ENCODE measurements at regions not wholly inside any gene's neighbourhood (a gene's known extent, or its start where the extent isn't known, plus 50 kb on each side); places are given as distances from the start of the nearest gene placed in this dataset.

DNA sequence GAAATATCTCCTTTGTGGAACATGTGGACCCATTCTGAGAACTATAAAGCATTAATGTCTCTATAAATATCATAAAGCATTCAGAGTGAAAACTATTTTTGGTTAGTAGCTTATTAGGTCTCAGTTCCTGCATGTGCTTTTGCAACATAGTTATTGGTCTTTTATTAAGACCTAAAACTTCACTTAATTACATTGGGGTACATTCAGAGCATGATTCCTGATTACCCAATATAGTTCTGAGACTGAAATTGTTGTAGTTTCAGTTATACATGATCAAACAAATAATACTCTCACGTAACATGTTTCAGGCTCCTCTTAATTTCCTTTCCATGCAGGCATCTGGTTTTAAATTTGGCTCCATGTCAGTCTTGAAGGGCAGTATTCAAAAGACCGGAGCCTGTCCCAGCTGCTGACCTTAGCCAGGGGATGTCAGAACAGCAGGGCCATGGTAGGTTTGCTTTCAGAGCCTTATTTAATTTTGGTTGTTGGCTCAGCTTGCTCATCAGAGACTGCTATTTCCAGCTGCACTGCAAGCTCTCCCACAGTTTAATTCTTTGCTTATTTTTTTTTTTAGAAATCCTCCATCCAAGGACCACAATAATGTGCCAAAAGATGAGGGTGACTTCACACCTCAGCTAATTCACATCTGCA lies 447.8 kb upstream of the FZD8 start:
- FAIRE-seq (no peak), DNase-seq (ENCODE audit: insufficient read length, low spot score) (no peak)
- TF ChIP-seq PAX5 (IDR thresholded peaks at IDR 0.05; ENCODE audit: insufficient read depth, low read length, severe bottlenecking) (no peak), TAF1 (IDR thresholded peaks at IDR 0.05; ENCODE audit: low read depth, low read length) (no peak), POLR2A (IDR thresholded peaks at IDR 0.05; ENCODE audit: low read depth, low read length) (no peak), SPI1 (IDR thresholded peaks at IDR 0.05; ENCODE audit: low read depth, low read length) (no peak), POU2F2 (IDR thresholded peaks at IDR 0.05; ENCODE audit: low read depth, low read length) (no peak), POLR2AphosphoS5 (IDR thresholded peaks at IDR 0.05; ENCODE audit: low read depth, low read length) (no peak)

DNA sequence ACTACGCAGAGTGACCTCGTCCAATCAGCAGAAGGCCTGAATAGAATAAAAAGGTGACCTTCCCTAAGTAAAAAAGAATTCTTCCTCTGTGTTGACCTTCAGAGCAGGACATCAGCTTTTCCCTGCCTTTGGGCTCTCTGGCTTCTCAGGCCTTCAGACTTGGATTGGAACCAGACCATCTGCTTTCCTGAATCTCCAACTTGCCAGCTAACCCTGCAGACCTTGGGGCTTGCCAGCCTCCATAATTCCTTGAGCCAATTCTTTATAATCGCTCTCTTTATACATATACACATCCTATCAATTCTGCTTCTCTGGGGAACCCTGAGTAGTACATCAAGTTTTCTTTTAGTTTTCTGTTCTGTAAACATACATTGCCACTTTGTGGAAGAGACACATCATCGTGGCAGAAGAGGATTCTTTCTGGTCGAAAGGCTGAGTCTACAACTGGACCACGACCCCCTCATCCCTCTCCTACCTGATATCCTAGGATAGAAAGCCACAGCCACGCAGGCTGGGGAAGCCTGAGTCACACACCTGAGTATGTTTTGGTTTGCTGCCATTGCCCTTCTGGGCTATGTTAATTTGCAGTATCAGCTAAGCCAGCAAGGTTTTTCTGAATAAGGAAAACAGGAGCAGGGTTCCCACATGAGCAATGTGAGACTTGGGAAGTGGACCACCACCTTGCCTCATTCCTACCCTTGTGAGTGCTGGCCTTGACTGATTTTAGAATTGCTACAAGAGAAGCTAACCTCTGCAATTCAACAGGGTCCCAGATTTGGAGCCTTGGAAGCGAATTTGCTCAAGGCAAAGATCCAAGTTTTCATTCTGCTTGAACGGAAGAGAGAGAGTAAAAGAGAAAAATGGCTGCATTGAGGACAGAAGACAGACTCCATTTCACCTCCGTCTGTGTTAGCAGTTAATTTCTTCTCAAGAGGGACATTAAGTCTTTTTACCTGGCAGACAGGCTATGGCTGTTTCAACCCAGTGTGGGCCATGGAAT lies 445.2 kb upstream of the FZD8 start:
- TF ChIP-seq POLR2A (IDR thresholded peaks at IDR 0.05; ENCODE audit: low read depth, low read length), result no peak
- no peak for TF ChIP-seq PAX5 (IDR thresholded peaks at IDR 0.05; ENCODE audit: insufficient read depth, low read length, severe bottlenecking)
- TF ChIP-seq SPI1 (IDR thresholded peaks at IDR 0.05; ENCODE audit: low read depth, low read length), result no peak
- TF ChIP-seq POU2F2 (IDR thresholded peaks at IDR 0.05; ENCODE audit: low read depth, low read length), result no peak
- no peak for TF ChIP-seq TAF1 (IDR thresholded peaks at IDR 0.05; ENCODE audit: low read depth, low read length)
- no peak for TF ChIP-seq POLR2AphosphoS5 (IDR thresholded peaks at IDR 0.05; ENCODE audit: low read depth, low read length)
- FAIRE-seq (no peak), DNase-seq (ENCODE audit: insufficient read length, low spot score) (no peak)

DNA sequence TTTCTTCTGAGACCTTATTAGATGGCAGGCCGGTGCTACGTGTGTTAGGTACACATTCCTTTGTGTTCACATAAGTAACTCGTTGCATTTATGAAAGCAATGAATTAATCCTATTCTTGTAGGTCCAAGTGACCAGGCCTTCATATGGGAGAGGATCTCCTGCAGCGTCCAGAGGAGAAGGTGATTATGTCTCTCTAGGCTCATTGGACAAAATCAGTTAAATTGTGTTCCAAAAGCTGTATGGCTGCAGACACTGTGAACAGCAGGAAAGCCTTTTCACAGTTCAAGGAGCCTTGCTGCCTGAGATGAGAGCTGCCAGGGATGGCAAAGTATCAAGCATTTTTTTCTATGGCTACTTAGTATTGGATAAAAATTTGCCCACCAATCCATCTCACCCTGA lies 433.1 kb upstream of the FZD8 start:
- no peak for TF ChIP-seq PAX5 (IDR thresholded peaks at IDR 0.05; ENCODE audit: insufficient read depth, low read length, severe bottlenecking)
- no peak for TF ChIP-seq TAF1 (IDR thresholded peaks at IDR 0.05; ENCODE audit: low read depth, low read length)
- no peak for TF ChIP-seq POLR2AphosphoS5 (IDR thresholded peaks at IDR 0.05; ENCODE audit: low read depth, low read length)
- TF ChIP-seq SPI1 (IDR thresholded peaks at IDR 0.05; ENCODE audit: low read depth, low read length), result no peak
- TF ChIP-seq POU2F2 (IDR thresholded peaks at IDR 0.05; ENCODE audit: low read depth, low read length), result no peak
- no peak for TF ChIP-seq POLR2A (IDR thresholded peaks at IDR 0.05; ENCODE audit: low read depth, low read length)
- no peak for FAIRE-seq
- no peak for DNase-seq (ENCODE audit: insufficient read length, low spot score)

DNA sequence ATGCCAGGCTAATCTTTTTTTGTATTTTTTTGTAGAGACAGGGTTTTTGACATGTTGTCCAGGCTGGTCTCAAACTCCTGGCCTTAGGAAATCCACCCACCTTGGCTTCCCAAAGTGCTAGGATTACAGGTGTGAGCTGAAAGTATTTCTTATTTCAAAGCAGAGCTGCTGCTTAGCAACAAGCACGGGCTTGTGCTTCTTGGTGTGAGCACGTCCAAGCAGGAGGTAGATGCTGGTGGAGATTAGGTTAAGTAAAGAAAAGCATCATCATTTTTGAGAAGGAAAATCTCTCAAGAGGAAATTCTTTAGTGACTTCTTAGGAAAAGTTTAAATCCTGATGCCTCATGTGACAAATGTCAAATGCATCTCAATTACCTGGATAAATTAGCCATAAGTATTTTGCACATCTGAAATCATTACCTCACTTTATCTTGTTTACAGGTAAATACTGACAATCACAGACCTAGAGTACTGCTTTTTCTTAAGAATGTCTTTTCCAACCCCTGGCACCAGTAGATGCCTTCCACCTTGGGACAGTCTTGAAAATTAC lies 431.8 kb upstream of the FZD8 start:
- no peak for TF ChIP-seq SPI1 (IDR thresholded peaks at IDR 0.05; ENCODE audit: low read depth, low read length)
- TF ChIP-seq TAF1 (IDR thresholded peaks at IDR 0.05; ENCODE audit: low read depth, low read length), result no peak
- no peak for TF ChIP-seq PAX5 (IDR thresholded peaks at IDR 0.05; ENCODE audit: insufficient read depth, low read length, severe bottlenecking)
- TF ChIP-seq POLR2AphosphoS5 (IDR thresholded peaks at IDR 0.05; ENCODE audit: low read depth, low read length), result no peak
- no peak for TF ChIP-seq POLR2A (IDR thresholded peaks at IDR 0.05; ENCODE audit: low read depth, low read length)
- TF ChIP-seq POU2F2 (IDR thresholded peaks at IDR 0.05; ENCODE audit: low read depth, low read length), result no peak
- DNase-seq (ENCODE audit: insufficient read length, low spot score) (no peak), FAIRE-seq (no peak)

DNA sequence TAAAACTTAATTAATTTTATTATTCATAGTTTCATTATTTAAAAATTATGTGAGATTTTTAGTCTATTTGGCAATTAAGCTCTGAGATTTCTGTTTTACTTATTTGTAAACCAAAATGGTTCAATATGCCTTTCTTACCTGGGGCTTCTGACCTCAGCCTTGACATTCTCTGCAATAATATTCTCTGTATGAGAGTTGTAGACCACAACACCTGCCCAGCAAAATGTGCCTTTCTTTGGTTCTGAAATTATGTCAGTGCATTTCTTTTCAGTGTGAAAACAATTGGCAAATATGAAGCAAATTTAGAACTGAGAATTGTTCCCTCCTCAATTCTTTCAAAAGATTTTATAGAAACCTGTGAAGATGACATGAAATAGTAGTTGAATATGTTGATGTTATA lies 426.4 kb upstream of the FZD8 start:
- FAIRE-seq, result no peak
- TF ChIP-seq SPI1 (IDR thresholded peaks at IDR 0.05; ENCODE audit: low read depth, low read length) (no peak), POLR2AphosphoS5 (IDR thresholded peaks at IDR 0.05; ENCODE audit: low read depth, low read length) (no peak), POLR2A (IDR thresholded peaks at IDR 0.05; ENCODE audit: low read depth, low read length) (no peak), TAF1 (IDR thresholded peaks at IDR 0.05; ENCODE audit: low read depth, low read length) (no peak), PAX5 (IDR thresholded peaks at IDR 0.05; ENCODE audit: insufficient read depth, low read length, severe bottlenecking) (no peak), POU2F2 (IDR thresholded peaks at IDR 0.05; ENCODE audit: low read depth, low read length) (no peak)
- DNase-seq (ENCODE audit: insufficient read length, low spot score), result no peak

DNA sequence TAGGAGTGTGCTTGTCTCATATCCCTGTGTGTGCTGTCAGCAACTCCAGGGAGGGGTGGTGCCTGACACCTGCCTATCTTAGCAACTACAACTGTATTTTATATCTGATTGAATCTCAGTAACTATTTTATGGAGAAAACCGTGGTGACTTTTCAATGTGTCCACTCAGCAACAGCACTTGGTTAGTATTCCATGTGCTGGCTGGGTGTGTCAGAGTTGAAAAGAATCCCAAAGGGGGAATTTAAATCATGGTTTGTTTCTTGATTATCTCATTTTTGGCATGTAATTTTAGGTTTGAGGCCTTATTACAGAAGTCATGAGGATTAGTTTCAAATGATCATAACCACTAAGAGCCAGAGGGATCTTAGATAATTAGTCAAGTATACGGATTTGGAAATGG lies 425.7 kb upstream of the FZD8 start:
- TF ChIP-seq SPI1 (IDR thresholded peaks at IDR 0.05; ENCODE audit: low read depth, low read length), result no peak
- no peak for TF ChIP-seq POLR2AphosphoS5 (IDR thresholded peaks at IDR 0.05; ENCODE audit: low read depth, low read length)
- no peak for TF ChIP-seq PAX5 (IDR thresholded peaks at IDR 0.05; ENCODE audit: insufficient read depth, low read length, severe bottlenecking)
- no peak for TF ChIP-seq POU2F2 (IDR thresholded peaks at IDR 0.05; ENCODE audit: low read depth, low read length)
- TF ChIP-seq POLR2A (IDR thresholded peaks at IDR 0.05; ENCODE audit: low read depth, low read length), result no peak
- TF ChIP-seq TAF1 (IDR thresholded peaks at IDR 0.05; ENCODE audit: low read depth, low read length), result no peak
- FAIRE-seq (no peak), DNase-seq (ENCODE audit: insufficient read length, low spot score) (no peak)

DNA sequence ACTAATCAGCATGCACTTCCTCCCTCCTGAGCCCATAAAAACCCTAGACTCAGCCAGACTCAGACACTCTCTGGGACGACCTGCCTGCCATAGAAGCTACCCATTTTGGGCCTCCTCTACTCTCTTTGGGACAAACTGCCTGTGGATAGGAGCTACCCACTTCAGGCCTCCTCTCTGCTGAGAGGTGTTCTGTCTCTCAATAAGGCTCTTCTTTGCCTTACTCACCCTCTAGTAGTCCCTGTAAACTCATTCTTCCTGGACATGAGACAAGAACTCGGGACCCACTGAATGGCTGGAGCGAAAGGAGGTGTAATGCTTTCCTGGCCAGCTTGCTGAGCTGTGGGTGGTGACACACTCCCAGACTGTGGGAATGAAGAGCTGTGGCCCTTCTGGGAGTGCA lies 424.8 kb upstream of the FZD8 start:
- FAIRE-seq (no peak), DNase-seq (ENCODE audit: insufficient read length, low spot score) (no peak)
- TF ChIP-seq POLR2AphosphoS5 (IDR thresholded peaks at IDR 0.05; ENCODE audit: low read depth, low read length), result no peak
- no peak for TF ChIP-seq TAF1 (IDR thresholded peaks at IDR 0.05; ENCODE audit: low read depth, low read length)
- TF ChIP-seq POLR2A (IDR thresholded peaks at IDR 0.05; ENCODE audit: low read depth, low read length), result no peak
- TF ChIP-seq SPI1 (IDR thresholded peaks at IDR 0.05; ENCODE audit: low read depth, low read length), result no peak
- no peak for TF ChIP-seq POU2F2 (IDR thresholded peaks at IDR 0.05; ENCODE audit: low read depth, low read length)
- TF ChIP-seq PAX5 (IDR thresholded peaks at IDR 0.05; ENCODE audit: insufficient read depth, low read length, severe bottlenecking), result no peak

DNA sequence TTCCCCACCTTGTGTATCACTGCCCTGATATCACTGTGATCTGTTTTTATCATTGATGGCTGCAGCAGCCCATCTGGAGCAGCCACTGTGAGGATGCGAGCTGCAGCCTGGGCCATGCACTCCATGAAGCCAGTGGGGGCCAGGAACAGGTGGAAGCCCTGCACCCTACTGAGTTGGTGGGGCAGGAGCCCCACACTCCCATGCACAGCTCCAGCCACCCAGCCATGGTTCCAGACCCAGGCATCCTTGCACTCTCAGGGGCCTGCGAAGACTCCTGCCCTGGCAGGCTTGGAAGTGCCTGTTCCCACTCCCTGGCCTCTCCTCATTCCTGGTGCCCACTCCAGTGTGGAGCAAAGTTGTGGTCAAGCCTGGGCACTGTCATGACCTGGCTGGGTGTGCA lies 424.0 kb upstream of the FZD8 start:
- no peak for TF ChIP-seq SPI1 (IDR thresholded peaks at IDR 0.05; ENCODE audit: low read depth, low read length)
- no peak for TF ChIP-seq TAF1 (IDR thresholded peaks at IDR 0.05; ENCODE audit: low read depth, low read length)
- TF ChIP-seq POLR2A (IDR thresholded peaks at IDR 0.05; ENCODE audit: low read depth, low read length), result no peak
- TF ChIP-seq PAX5 (IDR thresholded peaks at IDR 0.05; ENCODE audit: insufficient read depth, low read length, severe bottlenecking), result no peak
- TF ChIP-seq POU2F2 (IDR thresholded peaks at IDR 0.05; ENCODE audit: low read depth, low read length), result no peak
- no peak for TF ChIP-seq POLR2AphosphoS5 (IDR thresholded peaks at IDR 0.05; ENCODE audit: low read depth, low read length)

DNA sequence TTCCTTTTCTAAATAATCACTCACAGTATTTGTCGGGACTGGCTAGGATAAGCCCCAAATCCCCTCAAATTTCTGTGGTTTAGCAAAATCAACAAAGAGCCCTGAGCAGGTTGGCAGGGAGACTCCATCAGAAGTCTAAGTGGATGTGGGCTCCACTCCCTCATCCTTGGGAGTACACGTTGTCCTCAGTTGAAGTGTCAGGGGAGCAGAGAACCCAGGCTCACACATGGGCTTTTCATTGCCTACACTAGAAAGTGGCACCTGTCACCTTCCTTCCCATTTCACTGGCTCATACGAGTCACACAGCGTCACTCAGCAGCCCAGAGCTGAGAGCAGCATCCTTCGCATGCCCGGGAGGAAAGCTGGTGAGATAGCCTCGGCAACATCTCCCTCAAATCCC lies 421.3 kb upstream of the FZD8 start:
- no peak for TF ChIP-seq PAX5 (IDR thresholded peaks at IDR 0.05; ENCODE audit: insufficient read depth, low read length, severe bottlenecking)
- TF ChIP-seq POU2F2 (IDR thresholded peaks at IDR 0.05; ENCODE audit: low read depth, low read length), result no peak
- TF ChIP-seq POLR2AphosphoS5 (IDR thresholded peaks at IDR 0.05; ENCODE audit: low read depth, low read length), result no peak
- no peak for TF ChIP-seq TAF1 (IDR thresholded peaks at IDR 0.05; ENCODE audit: low read depth, low read length)
- no peak for TF ChIP-seq SPI1 (IDR thresholded peaks at IDR 0.05; ENCODE audit: low read depth, low read length)
- TF ChIP-seq POLR2A (IDR thresholded peaks at IDR 0.05; ENCODE audit: low read depth, low read length), result no peak
- DNase-seq (ENCODE audit: insufficient read length, low spot score) (no peak), FAIRE-seq (no peak)

More for the DNA sequence above, 424.0 kb upstream of the FZD8 start:
- DNase-seq (ENCODE audit: insufficient read length, low spot score) (no peak), FAIRE-seq (no peak)

All from GM12891 (cell line).